SK-N-SH (cell line): ENCODE measurements at regions not wholly inside any gene's neighbourhood (a gene's known extent, or its start where the extent isn't known, plus 50 kb on each side); places are given as distances from the start of the nearest gene placed in this dataset.

ENCODE experiments used
- CTCF ChIA-PET: fragments of 300-600, 350-600 bp; formaldehyde crosslinking; extraction: SDS; loops from one replicate; lab custom pipeline; 2021; lab: Yijun Ruan, JAX
- POLR2A ChIA-PET: fragments of 350-600 bp; sonication (Branson Sonifier 250); formaldehyde crosslinking; extraction: SDS; loops from one replicate; lab custom pipeline; 2020; ENCODE audit warnings: antibody characterized with exemption, inconsistent platforms; lab: Yijun Ruan, JAX
- DNase-seq: peaks from one replicate; pipeline ENCODE4 v3.0.0; 2012
- H2AFZ ChIP-seq: fragments of 200-600 bp; sonication (generic); 2 replicates; pipeline ENCODE4 v1.8.1; 2016; ENCODE audit warnings: antibody characterized with exemption, mild to moderate bottlenecking, low read depth
- H3F3A ChIP-seq: fragments of 200-600 bp; sonication (generic); replicated peaks from 2 replicates; pipeline ENCODE3; 2016; ENCODE audit warnings: antibody characterized with exemption, mild to moderate bottlenecking; ENCODE audit not compliant: insufficient read depth
- H3K27ac ChIP-seq, 2 experiments: fragments of 200-500 bp in 1 of 2; fragments of 200-600 bp in 1 of 2; sonication (Bioruptor generic) in 1 of 2; sonication (generic), shearing (Covaris generic) in 1 of 2; 2 replicates each; pipeline versions ENCODE4 v1.5.1 to v1.6.1; 2014 to 2016; ENCODE audit warnings: low read depth in 2 of 2, inconsistent platforms in 1 of 2, low read length in 1 of 2, mild to moderate bottlenecking in 1 of 2, mixed read lengths in 1 of 2
- H3K27me3 ChIP-seq: fragments of 200-600 bp; sonication (generic), shearing (Covaris generic); 2 replicates; pipeline ENCODE4 v1.6.1; 2016; ENCODE audit warnings: mixed run types; ENCODE audit not compliant: insufficient read depth
- H3K36me3 ChIP-seq, 2 experiments: fragments of 200-500 bp in 1 of 2; fragments of 200-600 bp in 1 of 2; sonication (Bioruptor generic) in 1 of 2; sonication (generic) in 1 of 2; replicated peaks in 1 of 2; 2 replicates each; pipeline versions ENCODE3 to v1.5.1; 2014 to 2016; ENCODE audit warnings: low read length in 1 of 2, mild to moderate bottlenecking in 1 of 2; ENCODE audit not compliant: insufficient read depth in 2 of 2, control insufficient read depth in 1 of 2
- H3K4me1 ChIP-seq, 2 experiments: fragments of 200-500 bp in 1 of 2; fragments of 200-600 bp in 1 of 2; sonication (Bioruptor generic) in 1 of 2; sonication (generic), shearing (Covaris generic) in 1 of 2; 2 replicates each; pipeline versions ENCODE4 v1.5.1 to v1.6.1; 2014 to 2016; ENCODE audit warnings: low read depth in 1 of 2, low read length in 1 of 2, mixed run types in 1 of 2; ENCODE audit not compliant: insufficient read depth in 2 of 2, control insufficient read depth in 1 of 2
- H3K4me2 ChIP-seq: fragments of 200-600 bp; sonication (generic), shearing (Covaris generic); 2 replicates; pipeline ENCODE4 v1.6.1; 2017; ENCODE audit warnings: mixed run types
- H3K4me3 ChIP-seq, 2 experiments: fragments of 200-500 bp in 1 of 2; fragments of 200-600 bp in 1 of 2; sonication (Bioruptor generic) in 1 of 2; sonication (generic), shearing (Covaris generic) in 1 of 2; 2 replicates each; pipeline versions ENCODE4 v1.5.1 to v1.8.1; 2014 to 2016; ENCODE audit warnings: low read depth in 2 of 2, inconsistent platforms in 1 of 2, low read length in 1 of 2, mild to moderate bottlenecking in 1 of 2, mixed read lengths in 1 of 2, moderate library complexity in 1 of 2
- H3K79me2 ChIP-seq: fragments of 200-600 bp; sonication (generic); 2 replicates; pipeline ENCODE4 v1.8.1; 2017; ENCODE audit warnings: mild to moderate bottlenecking; ENCODE audit not compliant: insufficient read depth
- H3K9ac ChIP-seq: fragments of 200-600 bp; sonication (generic); 2 replicates; pipeline ENCODE4 v1.6.1; 2017; ENCODE audit warnings: mixed run types
- H3K9me2 ChIP-seq: fragments of 200-600 bp; sonication (generic); 2 replicates; pipeline ENCODE4 v1.6.1; 2017; ENCODE audit warnings: mixed run types
- H3K9me3 ChIP-seq: fragments of 200-600 bp; sonication (generic); 2 replicates; pipeline ENCODE4 v1.6.1; 2017; ENCODE audit warnings: mixed run types, mild to moderate bottlenecking, moderate library complexity
- H4K20me1 ChIP-seq: fragments of 200-600 bp; sonication (generic); 2 replicates; pipeline ENCODE4 v1.6.1; 2017; ENCODE audit warnings: mild to moderate bottlenecking, mixed run types; ENCODE audit not compliant: insufficient read depth
- CTCF ChIP-seq: fragments of 200-600 bp; sonication (generic); IDR thresholded peaks from 2 replicates; pipeline ENCODE4 v1.6.1; 2017; ENCODE audit warnings: antibody characterized with exemption, mild to moderate bottlenecking, moderate library complexity
- EP300 ChIP-seq, 2 experiments: IDR thresholded peaks; 2 replicates each; pipeline versions ENCODE4 v1.4.0 to v1.6.1; 2012; ENCODE audit warnings: borderline replicate concordance in 1 of 2, low read depth in 1 of 2, low read length in 1 of 2
- EZH2phosphoT487 ChIP-seq: fragments of 200-600 bp; sonication (generic); IDR thresholded peaks from 2 replicates; pipeline ENCODE4 v1.6.1; 2017; ENCODE audit warnings: low read depth, mixed run types, mild to moderate bottlenecking, antibody characterized with exemption, moderate library complexity, borderline replicate concordance
- FOSL2 ChIP-seq: IDR thresholded peaks from 2 replicates; pipeline ENCODE4 v1.4.0; 2012; ENCODE audit warnings: low read depth, mild to moderate bottlenecking, moderate library complexity, borderline replicate concordance
- MAX ChIP-seq: IDR thresholded peaks from 2 replicates; pipeline ENCODE4 v1.4.0; 2012; ENCODE audit warnings: low read depth
- PBX3 ChIP-seq: IDR thresholded peaks from 2 replicates; pipeline ENCODE4; 2012
- RAD21 ChIP-seq: IDR thresholded peaks from 2 replicates; pipeline ENCODE4 v1.6.1; 2012; ENCODE audit warnings: mild to moderate bottlenecking, low read length
- REST ChIP-seq: IDR thresholded peaks from 2 replicates; pipeline ENCODE4 v1.6.1; 2012; ENCODE audit warnings: mild to moderate bottlenecking, low read depth, low read length, moderate library complexity
- RFX5 ChIP-seq: IDR thresholded peaks from 2 replicates; pipeline ENCODE4 v1.6.1; 2012; ENCODE audit warnings: mild to moderate bottlenecking, improper control_type of control experiment, low read length
- SIN3A ChIP-seq: IDR thresholded peaks from 2 replicates; pipeline ENCODE4 v1.6.1; 2012; ENCODE audit warnings: low read depth, mild to moderate bottlenecking, low read length, moderate library complexity, borderline replicate concordance
- TEAD4 ChIP-seq: IDR thresholded peaks from 2 replicates; pipeline ENCODE4 v1.4.0; 2012; ENCODE audit warnings: mild to moderate bottlenecking, borderline replicate concordance; ENCODE audit not compliant: insufficient read depth
- USF2 ChIP-seq: fragments of 150-350 bp; IDR thresholded peaks from 2 replicates; pipeline ENCODE4 v1.6.1; 2017; ENCODE audit warnings: antibody characterized with exemption, low read length, low read depth, borderline replicate concordance
- WGBS: methylation state at CpG from one replicate; pipeline ENCODE4 v1.1.6; 2017; ENCODE audit warnings: low lambda C conversion rate; 5-methylcytosine and 5-hydroxymethylcytosine counted together

GRCh38 chr9:24036459-24036858 is 210.4 kb upstream of the ELAVL2 start:
- Histone ChIP-seq H3F3A (no peaks in the 10 kb centered on the region), H3K27ac (no peak overlapping the region), H3K4me3 (no peak overlapping the region), H4K20me1 (no peaks in the 10 kb centered on the region), H3K4me2 (no peak overlapping the region), H3K9me3 (no peaks in the 10 kb centered on the region), H3K27me3 (no peaks in the 10 kb centered on the region), H3K9me2 (no peaks in the 10 kb centered on the region), H3K4me1 (no peaks in the 10 kb centered on the region), H3K9ac (no peak overlapping the region), H3K36me3 (no peaks in the 10 kb centered on the region), H2AFZ (no peak overlapping the region), H3K79me2 (no peaks in the 10 kb centered on the region)
- ChIA-PET CTCF (interaction anchor here (0.5 kb wide), 1 partner anchor 956 kb away, joined by 3 read pairs; no protein-coding TSS in a partner anchor), POLR2A (no interaction called here)
- no peak for DNase-seq
- TF ChIP-seq FOSL2 (no peak), EP300 (IDR thresholded peaks at IDR 0.05; ENCODE audit: borderline replicate concordance in 1 of 2, low read depth in 1 of 2, low read length in 1 of 2) (no peak), SIN3A (no peak), PBX3 (no peak), TEAD4 (no peak), REST (no peak), EZH2phosphoT487 (no peak), CTCF (no peak), MAX (no peak), USF2 (no peak), RAD21 (no peak), RFX5 (no peak)
- WGBS: 22% methylated on average over 3 of the region's 3 CpGs
